ENCODE measurements at regions not wholly inside any gene's neighbourhood (a gene's known extent, or its start where the extent isn't known, plus 50 kb on each side); places are given as distances from the start of the nearest gene placed in this dataset.

- SMC1A ChIA-PET (ENCODE audit: uncharacterized antibody, unreplicated experiment) = no interaction called here
- Histone ChIP-seq H3K9ac (ENCODE audit: control insufficient read depth, insufficient read depth, low read length) (no peak overlapping the region), H3K36me3 (ENCODE audit: control insufficient read depth in 2 of 2, insufficient read depth in 2 of 2, low read length in 1 of 2) (no peaks in the 10 kb centered on the region), H2AFZ (ENCODE audit: control insufficient read depth, low read depth, low read length) (no peak overlapping the region), H3K9me3 (replicated peaks; ENCODE audit: control insufficient read depth, insufficient read depth, low read length) (no peaks in the 10 kb centered on the region), H3K4me2 (ENCODE audit: control insufficient read depth, insufficient read depth) (no peak overlapping the region), H3K79me2 (ENCODE audit: control insufficient read depth, insufficient read depth, low read length) (no peaks in the 10 kb centered on the region), H3K4me1 (ENCODE audit: control insufficient read depth, insufficient read depth, low read length) (no peaks in the 10 kb centered on the region), H3K27me3 (replicated peaks in 1 of 2; ENCODE audit: control insufficient read depth in 2 of 2, insufficient read depth in 2 of 2, low read length in 1 of 2) (no peaks in the 10 kb centered on the region), H3K4me3 (no peak overlapping the region), H3K27ac (ENCODE audit: control insufficient read depth, insufficient read depth) (no peak overlapping the region), H4K20me1 (ENCODE audit: control insufficient read depth, insufficient read depth) (no peaks in the 10 kb centered on the region)
- intact Hi-C loops (cut with micrococcal nuclease; ENCODE audit: unreplicated experiment) (no loop called here), in situ Hi-C loops (cut with MboI) (no loop called here)
- FAIRE-seq (no peak), ATAC-seq (no peak), DNase-seq (ENCODE audit: low read depth, low spot score) (no peak)
- CTCF ChIA-PET = no interaction called here
- POLR2A ChIA-PET = no interaction called here
- BruUV-seq (replicated peaks) = no TSS peak
- RAD21 ChIA-PET (ENCODE audit: unreplicated experiment) = no interaction called here
- no peak for TF ChIP-seq GATAD2B (conservative IDR thresholded peaks at IDR 0.05; ENCODE audit: low read depth)
- TF ChIP-seq FOS (IDR thresholded peaks at IDR 0.05; ENCODE audit: borderline replicate concordance, extremely low read depth, insufficient read length) = no peak
- no peak for TF ChIP-seq HDGF (IDR thresholded peaks at IDR 0.05)
- no peak for TF ChIP-seq SMC3 (IDR thresholded peaks at IDR 0.05; ENCODE audit: borderline replicate concordance, low read length)
- TF ChIP-seq ZNF384 (IDR thresholded peaks at IDR 0.05; ENCODE audit: borderline replicate concordance, low read depth, low read length) = no peak
- no peak for TF ChIP-seq PBX3 (IDR thresholded peaks at IDR 0.05; ENCODE audit: insufficient replicate concordance, low read depth, low read length)
- TF ChIP-seq SMAD1 (IDR thresholded peaks at IDR 0.05; ENCODE audit: low read depth, partially characterized antibody) = no peak
- no peak for TF ChIP-seq ZBTB33 (IDR thresholded peaks at IDR 0.05)
- no peak for TF ChIP-seq POLR2A (IDR thresholded peaks at IDR 0.05; ENCODE audit: low read depth, low read length)
- 0% methylated on average over 1 of the region's 1 CpG for WGBS (ENCODE audit: insufficient coverage, insufficient replicate concordance, low lambda C conversion rate, missing lambda C conversion rate)
These were observed 141.7 kb downstream of the RFX6 start for GRCh38 chr6:117018771-117019170.
